Mesenchymal stem cell (in vitro differentiated cells and primary cell): ENCODE measurements at regions not wholly inside any gene's neighbourhood (a gene's known extent, or its start where the extent isn't known, plus 50 kb on each side); places are given as distances from the start of the nearest gene placed in this dataset.

ENCODE experiments used
- DNase-seq: peaks from one replicate; pipeline ENCODE4 v3.0.0-alpha.2; 2013
- H2AFZ ChIP-seq: one replicate; pipeline ENCODE4 v1.6.1; 2013; ENCODE audit warnings: low read depth, mild to moderate bottlenecking, control low read depth, inconsistent platforms, low read length, moderate library complexity
- H2AK5ac ChIP-seq: 2 replicates; pipeline ENCODE4 v1.6.1; 2013; ENCODE audit warnings: low read length, moderate library complexity, mild to moderate bottlenecking, inconsistent platforms; ENCODE audit not compliant: severe bottlenecking
- H2BK120ac ChIP-seq: one replicate; pipeline ENCODE4 v1.6.1; 2013; ENCODE audit warnings: low read depth, mild to moderate bottlenecking, inconsistent platforms, low read length, moderate library complexity
- H2BK12ac ChIP-seq, 2 experiments: one replicate each; pipeline ENCODE4 v1.6.1; 2013; ENCODE audit warnings: inconsistent platforms in 2 of 2, low read length in 2 of 2, mild to moderate bottlenecking in 2 of 2, moderate library complexity in 2 of 2, control low read depth in 1 of 2
- H2BK15ac ChIP-seq: one replicate; pipeline ENCODE4 v1.6.1; 2013; ENCODE audit warnings: mild to moderate bottlenecking, low read depth, inconsistent platforms; ENCODE audit not compliant: poor library complexity, severe bottlenecking
- H2BK5ac ChIP-seq: 2 replicates; pipeline ENCODE4 v1.6.1; 2013; ENCODE audit warnings: low read depth, mild to moderate bottlenecking, low read length, control low read depth, inconsistent platforms; ENCODE audit not compliant: poor library complexity, severe bottlenecking
- H3K14ac ChIP-seq, 2 experiments: one replicate each; pipeline ENCODE4 v1.6.1; 2013; ENCODE audit warnings: inconsistent platforms in 2 of 2, low read length in 2 of 2, control low read depth in 1 of 2, mild to moderate bottlenecking in 1 of 2, moderate library complexity in 1 of 2
- H3K18ac ChIP-seq, 2 experiments: one replicate each; pipeline ENCODE4 v1.6.1; 2013; ENCODE audit warnings: inconsistent platforms in 2 of 2, low read length in 2 of 2, control low read depth in 1 of 2, low read depth in 1 of 2, mild to moderate bottlenecking in 1 of 2
- H3K23ac ChIP-seq, 2 experiments: one replicate each; pipeline ENCODE4 v1.6.1; 2013; ENCODE audit warnings: inconsistent platforms in 2 of 2, low read length in 2 of 2, mild to moderate bottlenecking in 2 of 2, moderate library complexity in 2 of 2, control low read depth in 1 of 2
- H3K27ac ChIP-seq: 2 replicates; pipeline ENCODE4 v1.5.1; 2013; ENCODE audit warnings: mild to moderate bottlenecking, moderate library complexity, low read length, control low read depth, inconsistent platforms; ENCODE audit not compliant: poor library complexity, severe bottlenecking
- H3K27me3 ChIP-seq, 2 experiments: 2 replicates each; pipeline versions ENCODE4 v1.6.1 to v1.7.0; 2013; ENCODE audit warnings: low read length in 2 of 2, mild to moderate bottlenecking in 2 of 2, moderate library complexity in 2 of 2, control low read depth in 1 of 2, inconsistent platforms in 1 of 2; ENCODE audit not compliant: control insufficient read depth in 1 of 2, insufficient read depth in 1 of 2
- H3K36me3 ChIP-seq, 2 experiments: 2 replicates each; pipeline versions ENCODE4 v1.6.1 to v1.7.0; 2013; ENCODE audit warnings: low read length in 2 of 2, control low read depth in 1 of 2, inconsistent platforms in 1 of 2, low read depth in 1 of 2, mild to moderate bottlenecking in 1 of 2; ENCODE audit not compliant: insufficient read depth in 2 of 2, control insufficient read depth in 1 of 2
- H3K4ac ChIP-seq, 2 experiments: one replicate each; pipeline ENCODE4 v1.6.1; 2013; ENCODE audit warnings: inconsistent platforms in 2 of 2, low read length in 2 of 2, mild to moderate bottlenecking in 2 of 2, moderate library complexity in 2 of 2, control low read depth in 1 of 2, low read depth in 1 of 2
- H3K4me1 ChIP-seq: 2 replicates; pipeline ENCODE4 v1.6.1; 2013; ENCODE audit warnings: low read depth, low read length, control low read depth; ENCODE audit not compliant: control insufficient read depth, insufficient read depth
- H3K4me2 ChIP-seq: 2 replicates; pipeline ENCODE4 v1.6.1; 2013; ENCODE audit warnings: low read length, mild to moderate bottlenecking, inconsistent platforms; ENCODE audit not compliant: poor library complexity, severe bottlenecking
- H3K4me3 ChIP-seq, 2 experiments: 2 replicates each; pipeline versions ENCODE4 v1.5.1 to v1.7.0; 2013; ENCODE audit warnings: low read length in 2 of 2, mild to moderate bottlenecking in 2 of 2, control low read depth in 1 of 2, low read depth in 1 of 2; ENCODE audit not compliant: insufficient read depth in 1 of 2
- H3K79me1 ChIP-seq: replicated peaks from 2 replicates; pipeline ENCODE4 v1.6.1; 2013; ENCODE audit warnings: mild to moderate bottlenecking, control low read depth, low read length, inconsistent platforms; ENCODE audit not compliant: poor library complexity, severe bottlenecking
- H3K9ac ChIP-seq: 2 replicates; pipeline ENCODE4 v1.7.0; 2013; ENCODE audit warnings: mild to moderate bottlenecking, low read length, moderate library complexity
- H3K9me3 ChIP-seq: 2 replicates; pipeline ENCODE4 v1.7.0; 2013; ENCODE audit warnings: mild to moderate bottlenecking, low read length; ENCODE audit not compliant: control insufficient read depth
- H4K8ac ChIP-seq: one replicate; pipeline ENCODE4 v1.6.1; 2013; ENCODE audit warnings: inconsistent platforms, mild to moderate bottlenecking, low read length, moderate library complexity
- H4K91ac ChIP-seq: one replicate; pipeline ENCODE4 v1.6.1; 2013; ENCODE audit warnings: mild to moderate bottlenecking, low read length, inconsistent platforms
- WGBS: methylation state at CpG from one replicate; pipeline ENCODE4 v1.1.7; 2013; ENCODE audit warnings: mixed read lengths; 5-methylcytosine and 5-hydroxymethylcytosine counted together

DNA sequence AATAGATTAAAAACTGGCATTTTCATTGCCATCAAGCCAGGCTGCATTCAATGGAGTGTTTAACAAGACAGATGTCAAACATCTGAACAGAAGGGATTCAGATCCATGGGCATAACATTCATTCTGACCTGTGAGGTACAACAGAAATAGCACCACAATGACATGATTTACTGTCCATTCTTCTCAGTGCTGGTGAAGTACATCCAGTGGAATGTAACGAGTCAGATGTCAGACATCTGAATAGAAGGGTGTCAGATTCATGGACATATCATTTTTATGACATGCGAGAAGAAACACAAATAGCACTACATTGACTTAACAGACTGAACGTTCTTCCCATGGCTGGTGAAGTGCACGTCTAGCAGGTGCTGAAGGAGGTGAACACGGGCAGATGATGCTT, 186.4 kb downstream of the PPP4R3C start:
- Histone ChIP-seq H3K4me1 (no peaks in the 10 kb centered on the region), H2BK15ac (no peak overlapping the region), H2BK5ac (no peak overlapping the region), H3K79me1 (no peaks in the 10 kb centered on the region), H3K23ac (no peak overlapping the region), H2AK5ac (no peak overlapping the region), H4K91ac (no peak overlapping the region), H2AFZ (no peak overlapping the region), H3K27ac (no peak overlapping the region), H4K8ac (no peak overlapping the region), H3K4me3 (no peak overlapping the region), H2BK120ac (no peak overlapping the region), H3K14ac (no peak overlapping the region), H3K9me3 (no peaks in the 10 kb centered on the region), H3K36me3 (no peaks in the 10 kb centered on the region), H3K9ac (no peak overlapping the region), H3K4me2 (no peak overlapping the region), H3K4ac (no peak overlapping the region), H3K27me3 (no peaks in the 10 kb centered on the region), H3K18ac (no peak overlapping the region), H2BK12ac (no peak overlapping the region)
- DNase-seq: no peak
- 48% methylated on average over 3 of the region's 5 CpGs for WGBS

DNA sequence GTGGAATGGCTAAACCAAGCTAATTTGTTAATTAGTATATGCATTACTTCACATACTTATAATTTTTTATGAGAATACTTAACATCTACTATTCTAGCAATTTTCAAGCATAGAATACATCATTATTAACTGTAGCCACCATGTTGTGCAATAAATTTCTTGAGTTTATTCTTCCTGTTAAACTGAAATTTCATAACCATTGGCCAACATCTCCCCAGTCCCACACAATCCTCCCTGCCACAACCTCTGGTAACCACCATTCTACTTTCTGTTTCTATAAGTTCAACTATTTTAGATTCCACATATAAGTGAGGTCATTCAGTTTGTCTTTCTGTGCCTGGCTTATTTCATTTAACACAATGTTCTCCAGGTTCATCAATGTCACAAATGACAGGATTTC, 208.5 kb downstream of the PPP4R3C start:
- no peak overlapping the region for H3K14ac ChIP-seq
- no peak overlapping the region for H2AFZ ChIP-seq
- H3K4me3 ChIP-seq: no peak overlapping the region
- H3K4me2 ChIP-seq: no peak overlapping the region
- no peak overlapping the region for H3K18ac ChIP-seq
- H3K4ac ChIP-seq: no peak overlapping the region
- H3K9me3 ChIP-seq: no peaks in the 10 kb centered on the region
- no peak overlapping the region for H2BK12ac ChIP-seq
- H2BK15ac ChIP-seq: no peak overlapping the region
- H3K23ac ChIP-seq: no peak overlapping the region
- no peak overlapping the region for H2BK5ac ChIP-seq
- no peaks in the 10 kb centered on the region for H3K36me3 ChIP-seq
- no peak overlapping the region for H2AK5ac ChIP-seq
- no peaks in the 10 kb centered on the region for H3K79me1 ChIP-seq
- no peak overlapping the region for H3K27ac ChIP-seq
- no peak overlapping the region for H4K91ac ChIP-seq
- no peak overlapping the region for H4K8ac ChIP-seq
- no peaks in the 10 kb centered on the region for H3K27me3 ChIP-seq
- no peak for DNase-seq
- no peak overlapping the region for H3K9ac ChIP-seq
- H3K4me1 ChIP-seq: no peaks in the 10 kb centered on the region
- H2BK120ac ChIP-seq: no peak overlapping the region

DNA sequence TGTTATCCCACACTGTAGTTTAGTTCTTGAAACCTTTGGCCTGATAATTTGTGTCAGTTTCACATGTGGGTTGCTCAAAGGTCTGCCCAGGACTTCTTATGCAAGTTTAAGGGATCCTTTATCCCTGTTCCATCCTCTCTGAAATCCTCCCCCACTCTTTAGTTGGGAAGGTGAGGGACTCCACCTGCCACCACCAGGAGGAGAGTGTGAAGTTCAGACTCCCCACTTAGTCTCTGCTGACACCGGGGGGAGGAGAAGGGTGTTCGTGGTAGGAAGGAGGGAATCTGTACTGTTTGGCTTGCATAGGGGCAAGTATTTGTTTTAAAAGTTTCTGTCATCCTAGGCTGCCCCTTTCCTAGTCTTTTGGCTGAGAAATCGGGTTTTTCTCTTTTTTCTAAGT, 211.8 kb downstream of the PPP4R3C start:
- H4K8ac ChIP-seq: no peak overlapping the region
- H3K27me3 ChIP-seq: no peaks in the 10 kb centered on the region
- no peak overlapping the region for H3K14ac ChIP-seq
- no peak overlapping the region for H3K4me3 ChIP-seq
- no peak overlapping the region for H3K18ac ChIP-seq
- H3K4ac ChIP-seq: no peak overlapping the region
- no peak overlapping the region for H2AFZ ChIP-seq
- no peak overlapping the region for H2AK5ac ChIP-seq
- 16% methylated on average over 2 of the region's 3 CpGs for WGBS
- H3K9ac ChIP-seq: no peak overlapping the region
- H2BK120ac ChIP-seq: no peak overlapping the region
- no peaks in the 10 kb centered on the region for H3K36me3 ChIP-seq
- H3K4me1 ChIP-seq: no peaks in the 10 kb centered on the region
- no peak overlapping the region for H3K23ac ChIP-seq
- H2BK15ac ChIP-seq: no peak overlapping the region
- H2BK12ac ChIP-seq: no peak overlapping the region
- no peak for DNase-seq
- H2BK5ac ChIP-seq: no peak overlapping the region
- H3K9me3 ChIP-seq: no peaks in the 10 kb centered on the region
- H3K79me1 ChIP-seq: no peaks in the 10 kb centered on the region
- no peak overlapping the region for H3K4me2 ChIP-seq
- no peak overlapping the region for H3K27ac ChIP-seq
- H4K91ac ChIP-seq: no peak overlapping the region

DNA sequence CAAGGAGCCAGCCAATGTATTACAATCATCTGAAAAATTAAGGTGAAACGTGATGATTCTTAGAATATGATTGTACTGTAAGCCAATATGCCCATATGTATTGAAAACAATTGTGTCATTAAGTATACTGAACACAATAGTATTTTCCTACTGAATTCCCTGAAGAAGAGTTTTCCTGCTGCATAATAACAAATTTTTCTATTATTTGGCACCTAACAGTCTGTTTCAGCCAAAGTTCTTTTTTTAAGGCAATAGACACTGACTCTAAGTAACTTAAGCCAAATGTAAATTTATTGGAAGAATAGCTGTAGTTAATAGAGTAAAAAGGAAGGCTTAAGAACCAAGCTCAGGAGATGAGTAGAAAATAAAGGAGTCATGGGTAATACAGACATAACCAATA, 220.6 kb downstream of the PPP4R3C start:
- Histone ChIP-seq H4K8ac (no peak overlapping the region), H2AFZ (no peak overlapping the region), H3K9me3 (no peaks in the 10 kb centered on the region), H3K14ac (no peak overlapping the region), H3K4me3 (no peak overlapping the region), H3K36me3 (no peaks in the 10 kb centered on the region), H3K79me1 (no peaks in the 10 kb centered on the region), H3K4me2 (no peak overlapping the region), H2BK15ac (no peak overlapping the region), H2AK5ac (no peak overlapping the region), H3K18ac (no peak overlapping the region), H3K23ac (no peak overlapping the region), H3K27me3 (no peaks in the 10 kb centered on the region), H4K91ac (no peak overlapping the region), H3K4me1 (no peaks in the 10 kb centered on the region), H2BK120ac (no peak overlapping the region), H3K4ac (no peak overlapping the region), H2BK12ac (no peak overlapping the region), H2BK5ac (no peak overlapping the region), H3K27ac (no peak overlapping the region), H3K9ac (no peak overlapping the region)
- DNase-seq: no peak
- WGBS: no CpG with 5 or more reads among the region's 1 CpG
